Astrocyte (in vitro differentiated cells and primary cell): ENCODE measurements at regions not wholly inside any gene's neighbourhood (a gene's known extent, or its start where the extent isn't known, plus 50 kb on each side); places are given as distances from the start of the nearest gene placed in this dataset.

ENCODE experiments used
- EZH2 ChIP-seq: IDR thresholded peaks from 2 replicates; pipeline ENCODE4 v1.6.1; 2012; ENCODE audit warnings: mild to moderate bottlenecking, low read length, inconsistent platforms; ENCODE audit not compliant: insufficient read depth
- TF ChIP-seq, protein P1 (sequence below): IDR thresholded peaks from 2 replicates; pipeline ENCODE4 v1.5.1; 2011; ENCODE audit warnings: low read depth, mild to moderate bottlenecking, inconsistent platforms, low read length, moderate library complexity; ENCODE audit not compliant: insufficient read depth

- TF ChIP-seq, protein P1, sequence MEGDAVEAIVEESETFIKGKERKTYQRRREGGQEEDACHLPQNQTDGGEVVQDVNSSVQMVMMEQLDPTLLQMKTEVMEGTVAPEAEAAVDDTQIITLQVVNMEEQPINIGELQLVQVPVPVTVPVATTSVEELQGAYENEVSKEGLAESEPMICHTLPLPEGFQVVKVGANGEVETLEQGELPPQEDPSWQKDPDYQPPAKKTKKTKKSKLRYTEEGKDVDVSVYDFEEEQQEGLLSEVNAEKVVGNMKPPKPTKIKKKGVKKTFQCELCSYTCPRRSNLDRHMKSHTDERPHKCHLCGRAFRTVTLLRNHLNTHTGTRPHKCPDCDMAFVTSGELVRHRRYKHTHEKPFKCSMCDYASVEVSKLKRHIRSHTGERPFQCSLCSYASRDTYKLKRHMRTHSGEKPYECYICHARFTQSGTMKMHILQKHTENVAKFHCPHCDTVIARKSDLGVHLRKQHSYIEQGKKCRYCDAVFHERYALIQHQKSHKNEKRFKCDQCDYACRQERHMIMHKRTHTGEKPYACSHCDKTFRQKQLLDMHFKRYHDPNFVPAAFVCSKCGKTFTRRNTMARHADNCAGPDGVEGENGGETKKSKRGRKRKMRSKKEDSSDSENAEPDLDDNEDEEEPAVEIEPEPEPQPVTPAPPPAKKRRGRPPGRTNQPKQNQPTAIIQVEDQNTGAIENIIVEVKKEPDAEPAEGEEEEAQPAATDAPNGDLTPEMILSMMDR: no peak
- TF ChIP-seq EZH2: no peak
These were observed 528.4 kb upstream of the TBX3 start for GRCh38 chr12:115212356-115212755.
